ENCODE measurements at regions not wholly inside any gene's neighbourhood (a gene's known extent, or its start where the extent isn't known, plus 50 kb on each side); places are given as distances from the start of the nearest gene placed in this dataset.

DNA sequence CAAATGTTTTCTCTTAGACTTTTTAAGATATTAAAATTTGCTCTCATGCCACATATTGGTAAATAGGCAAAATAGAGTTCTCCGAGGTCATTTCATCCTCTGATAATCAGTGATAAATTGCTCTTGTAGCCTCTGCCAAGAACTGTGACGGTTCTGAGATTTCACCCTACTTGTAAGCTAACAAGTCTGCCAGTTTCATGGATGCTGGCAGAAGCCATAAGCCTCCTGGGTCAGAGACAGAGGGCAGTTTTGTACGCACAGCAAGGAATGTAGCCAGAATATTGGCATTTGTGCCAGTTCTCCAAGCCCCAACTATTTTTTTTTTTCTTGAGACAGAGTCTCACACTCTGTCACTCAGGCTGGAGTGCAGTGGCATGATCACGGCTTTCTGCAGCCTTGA is 945.0 kb upstream of the WWC1 start:
- Histone ChIP-seq H3K36me3 (ENCODE audit: control insufficient read depth in 2 of 2, insufficient read depth in 2 of 2, low read length in 1 of 2) (no peaks in the 10 kb centered on the region), H3K27ac (ENCODE audit: control insufficient read depth, insufficient read depth) (no peak overlapping the region), H3K27me3 (replicated peaks in 1 of 2; ENCODE audit: control insufficient read depth in 2 of 2, insufficient read depth in 2 of 2, low read length in 1 of 2) (no peaks in the 10 kb centered on the region), H3K4me1 (ENCODE audit: control insufficient read depth, insufficient read depth, low read length) (no peaks in the 10 kb centered on the region), H3K9me3 (replicated peaks; ENCODE audit: control insufficient read depth, insufficient read depth, low read length) (no peaks in the 10 kb centered on the region), H3K79me2 (ENCODE audit: control insufficient read depth, insufficient read depth, low read length) (no peaks in the 10 kb centered on the region), H3K9ac (ENCODE audit: control insufficient read depth, insufficient read depth, low read length) (no peak overlapping the region), H3K4me2 (ENCODE audit: control insufficient read depth, insufficient read depth) (no peak overlapping the region), H3K4me3 (no peak overlapping the region), H4K20me1 (ENCODE audit: control insufficient read depth, insufficient read depth) (no peaks in the 10 kb centered on the region), H2AFZ (ENCODE audit: control insufficient read depth, low read depth, low read length) (no peak overlapping the region)
- in situ Hi-C loops (cut with MboI): no loop called here
- ChIA-PET CTCF (interaction anchor here (1.4 kb wide), 1 partner anchor 10 kb away, joined by 3 read pairs; no protein-coding TSS in a partner anchor), SMC1A (ENCODE audit: uncharacterized antibody, unreplicated experiment) (interaction anchor here (1.2 kb wide), 1 partner anchor 9 kb away, joined by 3 read pairs; no protein-coding TSS in a partner anchor), POLR2A (no interaction called here), RAD21 (ENCODE audit: unreplicated experiment) (no interaction called here)
- DNase-seq (ENCODE audit: low read depth, low spot score) (no peak), FAIRE-seq (no peak), ATAC-seq (no peak)
- no TSS peak for BruUV-seq (replicated peaks)
- 20% methylated on average over 4 of the region's 4 CpGs for WGBS (ENCODE audit: insufficient coverage, insufficient replicate concordance, low lambda C conversion rate, missing lambda C conversion rate)
- intact Hi-C loops (cut with micrococcal nuclease; ENCODE audit: unreplicated experiment): no loop called here
- TF ChIP-seq, protein P1, sequence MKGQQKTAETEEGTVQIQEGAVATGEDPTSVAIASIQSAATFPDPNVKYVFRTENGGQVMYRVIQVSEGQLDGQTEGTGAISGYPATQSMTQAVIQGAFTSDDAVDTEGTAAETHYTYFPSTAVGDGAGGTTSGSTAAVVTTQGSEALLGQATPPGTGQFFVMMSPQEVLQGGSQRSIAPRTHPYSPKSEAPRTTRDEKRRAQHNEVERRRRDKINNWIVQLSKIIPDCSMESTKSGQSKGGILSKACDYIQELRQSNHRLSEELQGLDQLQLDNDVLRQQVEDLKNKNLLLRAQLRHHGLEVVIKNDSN (IDR thresholded peaks at IDR 0.05; ENCODE audit: borderline replicate concordance, extremely low read length, insufficient read depth, low read depth, low read length): no peak
- TF ChIP-seq EGR1 (IDR thresholded peaks at IDR 0.05; ENCODE audit: borderline replicate concordance in 1 of 2, low read depth in 2 of 2, low read length in 2 of 2): no peak
- TF ChIP-seq USF2 (IDR thresholded peaks at IDR 0.05; ENCODE audit: borderline replicate concordance, low read depth, low read length): no peak
- TF ChIP-seq BCL11A (IDR thresholded peaks at IDR 0.05; ENCODE audit: low read depth, low read length): no peak
- TF ChIP-seq, protein P2, sequence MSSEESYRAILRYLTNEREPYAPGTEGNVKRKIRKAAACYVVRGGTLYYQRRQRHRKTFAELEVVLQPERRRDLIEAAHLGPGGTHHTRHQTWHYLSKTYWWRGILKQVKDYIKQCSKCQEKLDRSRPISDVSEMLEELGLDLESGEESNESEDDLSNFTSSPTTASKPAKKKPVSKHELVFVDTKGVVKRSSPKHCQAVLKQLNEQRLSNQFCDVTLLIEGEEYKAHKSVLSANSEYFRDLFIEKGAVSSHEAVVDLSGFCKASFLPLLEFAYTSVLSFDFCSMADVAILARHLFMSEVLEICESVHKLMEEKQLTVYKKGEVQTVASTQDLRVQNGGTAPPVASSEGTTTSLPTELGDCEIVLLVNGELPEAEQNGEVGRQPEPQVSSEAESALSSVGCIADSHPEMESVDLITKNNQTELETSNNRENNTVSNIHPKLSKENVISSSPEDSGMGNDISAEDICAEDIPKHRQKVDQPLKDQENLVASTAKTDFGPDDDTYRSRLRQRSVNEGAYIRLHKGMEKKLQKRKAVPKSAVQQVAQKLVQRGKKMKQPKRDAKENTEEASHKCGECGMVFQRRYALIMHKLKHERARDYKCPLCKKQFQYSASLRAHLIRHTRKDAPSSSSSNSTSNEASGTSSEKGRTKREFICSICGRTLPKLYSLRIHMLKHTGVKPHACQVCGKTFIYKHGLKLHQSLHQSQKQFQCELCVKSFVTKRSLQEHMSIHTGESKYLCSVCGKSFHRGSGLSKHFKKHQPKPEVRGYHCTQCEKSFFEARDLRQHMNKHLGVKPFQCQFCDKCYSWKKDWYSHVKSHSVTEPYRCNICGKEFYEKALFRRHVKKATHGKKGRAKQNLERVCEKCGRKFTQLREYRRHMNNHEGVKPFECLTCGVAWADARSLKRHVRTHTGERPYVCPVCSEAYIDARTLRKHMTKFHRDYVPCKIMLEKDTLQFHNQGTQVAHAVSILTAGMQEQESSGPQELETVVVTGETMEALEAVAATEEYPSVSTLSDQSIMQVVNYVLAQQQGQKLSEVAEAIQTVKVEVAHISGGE (CRISPR knock-in tag; IDR thresholded peaks at IDR 0.05): no peak
- TF ChIP-seq HDGF (IDR thresholded peaks at IDR 0.05): no peak
- TF ChIP-seq EP300 (IDR thresholded peaks at IDR 0.05; ENCODE audit: borderline replicate concordance in 1 of 2, control insufficient read depth in 1 of 2, low read depth in 2 of 2, low read length in 2 of 2): no peak
- TF ChIP-seq KAT2A (conservative IDR thresholded peaks at IDR 0.05; ENCODE audit: control insufficient read depth, low read depth, low read length): no peak
- TF ChIP-seq POLR2AphosphoS5 (IDR thresholded peaks at IDR 0.05; ENCODE audit: low read length): no peak
- TF ChIP-seq FOXM1 (IDR thresholded peaks at IDR 0.05; ENCODE audit: low read depth, low read length): no peak
- TF ChIP-seq CUX1 (IDR thresholded peaks at IDR 0.05; ENCODE audit: insufficient replicate concordance, low read depth, low read length): no peak
- no peak for TF ChIP-seq SRF (IDR thresholded peaks at IDR 0.05; ENCODE audit: low read depth in 2 of 2, low read length in 2 of 2)

Measured in GM12878 (cell line).